Superior temporal gyrus (tissue), 1 donor: ENCODE measurements at regions not wholly inside any gene's neighbourhood (a gene's known extent, or its start where the extent isn't known, plus 50 kb on each side); places are given as distances from the start of the nearest gene placed in this dataset.
"Not testable (repeated sequence)": the region's sequence is repeated elsewhere in the genome, so short reads cannot be mapped to it uniquely, and the experiment has no call there.

Source experiments
- DNase-seq: peaks from one replicate; pipeline ENCODE4 v3.0.0-alpha.2; 2016; ENCODE audit errors: extremely low spot score

DNA sequence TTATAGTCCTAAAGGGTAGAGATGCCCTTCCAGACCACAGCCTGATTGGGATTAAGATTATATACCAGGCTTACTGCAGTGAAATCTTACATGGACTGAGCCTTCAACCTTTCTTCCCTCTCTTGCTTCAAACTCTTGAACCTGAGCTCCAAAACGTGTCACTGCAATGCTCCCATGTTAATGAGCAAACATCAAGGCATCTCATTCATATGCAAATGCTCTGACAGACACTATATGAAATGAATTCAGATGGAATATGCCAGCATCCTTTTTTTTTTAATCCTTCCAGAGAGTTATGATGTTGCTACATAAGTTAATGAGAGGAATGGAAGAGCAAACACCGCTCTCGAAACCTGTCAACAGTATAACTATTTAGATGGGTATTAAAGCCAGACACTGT, 611.9 kb upstream of the CDH11 start:
- no peak for DNase-seq

GRCh38 chr16:65731833-65732232, 610.0 kb upstream of the CDH11 start:
- no peak for DNase-seq

GRCh38 chr16:65728652-65729051, 606.8 kb upstream of the CDH11 start:
- DNase-seq: no peak

- DNase-seq: no peak
Observed at GRCh38 chr16:65728167-65728566, 606.3 kb upstream of the CDH11 start.

- no peak for DNase-seq
Observed at GRCh38 chr16:65727534-65728137, 605.8 kb upstream of the CDH11 start.

DNA sequence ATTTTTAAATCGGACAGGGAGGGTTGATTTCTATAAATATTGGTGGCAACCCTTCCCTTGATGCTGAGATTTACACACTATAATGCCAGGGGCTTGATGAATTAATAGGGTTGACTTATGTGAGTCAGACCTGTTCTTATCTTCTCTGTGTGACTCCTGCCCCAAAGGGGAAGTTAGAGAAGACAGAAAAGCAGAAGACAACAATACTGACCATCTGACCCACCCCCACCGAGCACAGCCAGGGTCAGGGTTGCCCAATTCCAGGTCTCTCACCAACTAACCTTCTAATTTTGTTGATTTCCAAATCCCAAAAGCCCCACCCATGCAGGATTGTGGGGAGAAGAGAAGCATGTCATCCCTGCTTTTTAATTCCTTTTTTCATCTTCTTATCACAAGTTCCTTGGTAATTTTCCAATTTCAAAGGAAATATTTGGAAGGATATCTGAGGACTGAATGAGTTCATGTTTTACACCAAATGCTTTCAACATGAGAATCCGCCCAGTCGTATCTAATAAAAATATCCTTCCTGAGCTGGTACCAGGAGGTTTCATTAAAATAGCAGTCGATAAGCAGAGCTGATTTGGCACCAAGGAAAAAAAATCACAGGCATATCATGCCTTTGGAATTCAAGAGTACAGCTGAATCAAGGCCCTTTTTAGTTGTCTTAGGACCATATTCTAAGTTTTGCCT, 603.4 kb upstream of the CDH11 start:
- DNase-seq: no peak

- DNase-seq: no peak
Observed at GRCh38 chr16:65722429-65722828, 600.6 kb upstream of the CDH11 start.

DNA sequence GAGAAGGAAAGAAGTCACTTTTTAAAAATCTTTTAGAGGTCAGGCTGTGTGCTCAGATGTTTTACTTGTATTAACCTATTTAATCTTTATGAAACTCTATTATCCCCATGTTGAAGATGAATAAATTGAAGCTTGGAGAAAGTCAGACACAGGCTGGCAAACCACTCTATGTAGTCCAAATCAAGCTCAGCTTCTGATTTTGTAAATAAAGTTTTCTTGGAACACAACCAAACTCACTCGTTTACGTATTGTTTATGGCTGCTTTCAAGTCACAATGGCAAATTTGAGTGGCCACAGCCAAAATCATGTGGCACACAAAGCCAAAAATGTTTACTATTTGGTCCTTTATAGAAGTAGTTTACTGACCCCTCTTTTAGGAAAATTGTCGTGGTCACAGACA, 596.0 kb upstream of the CDH11 start:
- DNase-seq: no peak

DNA sequence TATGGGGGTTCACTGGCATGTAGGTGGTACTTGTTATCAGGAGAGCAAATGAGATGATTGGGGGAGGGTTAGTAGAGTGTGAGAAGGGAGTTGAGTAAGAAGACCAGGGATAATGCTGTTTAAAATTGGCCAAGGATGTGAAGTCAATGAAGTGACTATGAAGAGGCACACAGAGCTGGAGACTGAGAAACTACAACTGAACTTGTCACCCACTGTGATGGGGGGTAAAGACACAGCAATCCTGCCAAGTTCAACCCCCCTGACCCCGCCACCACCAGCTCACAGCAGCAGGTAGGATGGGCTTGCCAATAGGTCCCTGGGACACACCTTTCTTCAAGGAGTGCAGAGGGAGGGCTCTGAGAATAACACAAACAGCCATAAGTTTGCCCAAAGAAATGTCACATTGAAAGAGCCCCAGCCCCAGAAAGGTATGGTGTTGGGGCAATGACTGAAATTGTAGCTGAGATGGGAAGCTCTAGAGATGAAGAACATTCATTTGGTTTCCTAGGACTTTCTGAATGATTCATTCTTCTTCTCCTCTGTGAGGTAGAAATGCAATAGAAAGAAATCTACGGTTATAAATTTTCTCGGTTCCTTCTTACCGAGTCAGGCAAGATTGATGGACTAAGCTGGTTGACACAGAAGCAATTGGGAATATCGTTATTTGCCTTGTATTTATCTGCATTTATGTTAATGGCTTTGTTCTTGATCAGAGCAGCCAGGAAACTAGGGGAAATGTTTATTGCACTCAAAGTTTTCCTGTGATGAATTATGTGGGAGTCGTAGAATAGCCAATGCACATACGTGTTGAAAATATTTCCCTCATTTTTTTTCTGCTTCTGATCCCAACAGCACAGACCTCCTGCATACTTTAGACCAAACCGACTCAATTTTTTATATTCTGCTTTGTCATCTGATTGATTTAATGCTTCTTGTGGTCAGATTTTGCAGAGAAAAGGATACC, 595.2 kb upstream of the CDH11 start:
- DNase-seq: no peak

- DNase-seq: no peak
Observed at GRCh38 chr16:65713181-65713808, 591.4 kb upstream of the CDH11 start.

DNA sequence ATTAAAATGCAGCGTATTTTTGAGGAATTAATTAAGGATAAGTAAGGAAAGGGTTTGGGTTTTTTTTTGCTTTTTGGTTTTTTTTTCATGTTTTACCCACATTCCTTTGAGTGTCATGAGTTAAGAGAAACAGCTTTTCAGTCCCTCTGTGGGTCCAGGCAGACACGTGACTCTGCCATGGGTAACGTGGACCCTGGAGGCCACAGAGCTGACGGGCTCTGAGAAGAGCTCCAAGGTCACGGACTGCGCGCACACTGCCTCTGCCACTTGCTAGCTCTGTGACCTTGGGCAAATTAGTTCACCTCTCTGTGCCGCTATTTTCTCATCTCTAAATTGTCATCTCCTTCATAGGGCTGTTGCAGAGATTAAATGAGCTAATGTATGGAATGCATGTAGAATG, 588.2 kb upstream of the CDH11 start:
- no peak for DNase-seq

DNA sequence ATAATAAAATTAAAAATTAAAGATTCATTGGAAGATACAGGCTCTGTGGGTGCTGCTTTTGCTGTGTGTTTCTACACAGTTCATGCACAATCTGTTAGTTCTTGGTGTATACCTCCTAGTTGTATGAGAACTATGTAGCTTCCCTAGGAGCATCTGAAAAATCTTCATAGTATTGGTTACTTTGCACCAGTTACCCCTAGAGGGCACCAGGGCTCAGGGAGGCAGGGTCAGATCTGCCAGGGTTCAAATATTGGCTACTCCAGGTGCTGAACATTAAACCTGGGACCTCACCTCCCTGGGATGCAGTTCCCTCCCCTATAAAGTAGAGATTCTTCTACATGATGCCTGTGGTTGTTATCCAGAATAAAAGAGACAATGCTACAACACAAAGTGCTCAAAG, 583.0 kb upstream of the CDH11 start:
- DNase-seq: no peak

GRCh38 chr16:65702707-65703402, 581.0 kb upstream of the CDH11 start:
- DNase-seq: no peak

GRCh38 chr16:65700596-65700995, 578.7 kb upstream of the CDH11 start:
- DNase-seq: no peak

DNA sequence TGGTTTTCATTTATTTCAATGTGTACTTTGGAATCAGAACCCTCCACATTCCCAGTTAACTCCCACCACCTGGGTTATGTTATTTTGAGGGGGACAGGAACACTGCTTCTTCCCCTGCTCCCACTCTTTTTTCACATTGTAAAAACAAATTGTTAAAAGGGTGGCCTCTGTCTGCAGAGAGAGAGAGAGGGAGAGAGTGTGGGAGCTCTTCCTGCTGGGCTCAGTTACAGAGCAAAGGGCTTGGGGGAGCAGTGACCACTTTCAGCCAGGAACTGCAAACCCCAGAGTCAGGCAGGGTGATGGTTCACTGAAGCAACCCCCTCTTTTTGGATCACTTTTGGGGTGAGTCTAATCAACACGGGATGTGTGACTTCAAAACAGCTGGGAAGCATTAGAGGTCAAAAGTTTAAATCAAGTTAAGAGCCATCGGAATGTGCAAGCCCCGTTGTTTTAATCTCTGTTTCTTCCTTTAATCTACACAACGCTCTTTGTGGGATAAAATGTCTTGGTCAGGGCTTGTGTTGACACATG, 577.0 kb upstream of the CDH11 start:
- no peak for DNase-seq

DNA sequence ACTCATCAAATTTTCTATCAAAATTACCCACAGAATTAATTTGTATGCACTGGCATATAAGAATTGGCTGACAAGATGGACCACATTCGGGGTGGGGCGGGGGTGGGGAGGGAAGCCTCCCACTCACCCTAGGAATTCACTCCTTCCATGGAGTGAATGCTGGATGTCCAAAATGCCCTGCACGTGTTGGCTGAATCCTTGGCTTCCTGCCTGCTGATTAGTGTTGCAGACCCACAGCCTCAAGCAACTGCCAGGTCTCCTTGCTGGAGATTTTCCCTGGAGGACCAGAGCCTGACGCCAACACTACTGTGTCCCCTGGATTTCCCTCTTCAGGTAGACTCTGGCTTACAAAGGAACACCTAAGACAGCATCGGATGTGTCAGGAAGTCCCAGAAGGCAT, 575.7 kb upstream of the CDH11 start:
- DNase-seq: no peak

- no peak for DNase-seq
Observed at GRCh38 chr16:65697065-65697464, 575.2 kb upstream of the CDH11 start.

DNA sequence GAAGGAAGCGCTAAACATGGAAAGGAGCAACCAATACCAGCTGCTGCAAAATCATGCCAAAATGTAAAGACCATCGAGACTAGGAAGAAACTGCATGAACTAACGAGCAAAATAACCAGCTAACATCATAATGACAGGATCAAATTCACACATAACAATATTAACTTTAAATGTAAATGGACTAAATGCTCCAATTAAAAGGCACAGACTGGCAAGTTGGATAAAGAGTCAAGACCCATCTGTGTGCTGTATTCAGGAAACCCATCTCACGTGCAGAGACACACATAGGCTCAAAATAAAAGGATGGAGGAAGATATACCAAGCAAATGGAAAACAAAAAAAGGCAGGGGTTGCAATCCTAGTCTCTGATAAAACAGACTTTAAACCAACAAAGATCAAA, 570.0 kb upstream of the CDH11 start:
- not testable (repeated sequence) for DNase-seq

- DNase-seq: no peak
Observed at GRCh38 chr16:65689726-65690125, 567.9 kb upstream of the CDH11 start.

GRCh38 chr16:65688301-65688700, 566.4 kb upstream of the CDH11 start:
- no peak for DNase-seq

- no peak for DNase-seq
Observed at GRCh38 chr16:65684230-65684629, 562.4 kb upstream of the CDH11 start.
